GM10248 (cell line): ENCODE measurements at regions not wholly inside any gene's neighbourhood (a gene's known extent, or its start where the extent isn't known, plus 50 kb on each side); places are given as distances from the start of the nearest gene placed in this dataset.

Source experiments
- CTCF ChIA-PET: fragments of 300-600 bp; sonication (Branson Sonifier 250); formaldehyde crosslinking; extraction: SDS; loops from one replicate; lab custom pipeline; 2021; ENCODE audit warnings: antibody characterized with exemption; lab: Yijun Ruan, JAX
- POLR2A ChIA-PET: fragments of 350-650 bp; sonication (Branson Sonifier 250); formaldehyde crosslinking; extraction: SDS; loops from one replicate; lab custom pipeline; 2020; ENCODE audit warnings: antibody characterized with exemption; lab: Yijun Ruan, JAX
- DNase-seq: peaks from one replicate; pipeline ENCODE4 v3.0.0; 2012; ENCODE audit errors: extremely low spot score
- TF ChIP-seq, protein P1 (sequence below): IDR thresholded peaks from 2 replicates; pipeline ENCODE4 v1.5.1; 2012; ENCODE audit warnings: mild to moderate bottlenecking, low read depth; ENCODE audit errors: extremely low read depth, missing control alignments, control extremely low read depth

- ChIA-PET CTCF (no interaction called here), POLR2A (no interaction called here)
- TF ChIP-seq, protein P1, sequence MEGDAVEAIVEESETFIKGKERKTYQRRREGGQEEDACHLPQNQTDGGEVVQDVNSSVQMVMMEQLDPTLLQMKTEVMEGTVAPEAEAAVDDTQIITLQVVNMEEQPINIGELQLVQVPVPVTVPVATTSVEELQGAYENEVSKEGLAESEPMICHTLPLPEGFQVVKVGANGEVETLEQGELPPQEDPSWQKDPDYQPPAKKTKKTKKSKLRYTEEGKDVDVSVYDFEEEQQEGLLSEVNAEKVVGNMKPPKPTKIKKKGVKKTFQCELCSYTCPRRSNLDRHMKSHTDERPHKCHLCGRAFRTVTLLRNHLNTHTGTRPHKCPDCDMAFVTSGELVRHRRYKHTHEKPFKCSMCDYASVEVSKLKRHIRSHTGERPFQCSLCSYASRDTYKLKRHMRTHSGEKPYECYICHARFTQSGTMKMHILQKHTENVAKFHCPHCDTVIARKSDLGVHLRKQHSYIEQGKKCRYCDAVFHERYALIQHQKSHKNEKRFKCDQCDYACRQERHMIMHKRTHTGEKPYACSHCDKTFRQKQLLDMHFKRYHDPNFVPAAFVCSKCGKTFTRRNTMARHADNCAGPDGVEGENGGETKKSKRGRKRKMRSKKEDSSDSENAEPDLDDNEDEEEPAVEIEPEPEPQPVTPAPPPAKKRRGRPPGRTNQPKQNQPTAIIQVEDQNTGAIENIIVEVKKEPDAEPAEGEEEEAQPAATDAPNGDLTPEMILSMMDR: no peak
- no peak for DNase-seq
Measured at GRCh38 chr14:48665077-48665784, 920.9 kb downstream of the RPS29 start.

- TF ChIP-seq, protein P1: no peak
Measured at GRCh38 chr14:48643241-48643640, 942.9 kb downstream of the RPS29 start.

DNA sequence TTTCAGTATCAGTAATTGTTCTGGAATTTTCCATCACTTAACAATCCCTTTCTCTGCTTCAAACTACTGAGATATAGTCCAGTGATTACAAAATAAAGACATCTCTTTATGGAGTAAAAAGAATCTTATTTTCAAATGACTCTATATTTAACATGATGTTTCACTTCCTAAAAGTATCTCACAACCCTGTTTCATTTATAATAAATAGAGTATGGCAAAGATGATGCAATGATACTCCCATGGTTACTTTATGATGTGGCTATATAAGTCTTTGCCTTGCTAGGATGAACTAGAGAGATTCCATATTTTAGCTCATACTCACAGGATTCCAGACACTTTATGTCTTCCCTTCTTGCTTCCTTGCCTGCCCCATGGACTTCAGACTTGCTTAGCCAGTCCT, 953.5 kb upstream of the MDGA2 start:
- no peak for DNase-seq
- ChIA-PET CTCF (interaction anchor here (1.0 to 1.4 kb wide), 3 partner anchors 10 to 16 kb away, joined by 3 to 4 read pairs (median 3); no protein-coding TSS in a partner anchor), POLR2A (no interaction called here)
- TF ChIP-seq, protein P1: no peak

More at GRCh38 chr14:48643241-48643640, 942.9 kb downstream of the RPS29 start:
- no peak for DNase-seq
- ChIA-PET POLR2A (no interaction called here), CTCF (interaction anchor here (1.0 to 1.1 kb wide), 2 partner anchors 11 to 14 kb away, joined by 3 to 5 read pairs; no protein-coding TSS in a partner anchor)

DNA sequence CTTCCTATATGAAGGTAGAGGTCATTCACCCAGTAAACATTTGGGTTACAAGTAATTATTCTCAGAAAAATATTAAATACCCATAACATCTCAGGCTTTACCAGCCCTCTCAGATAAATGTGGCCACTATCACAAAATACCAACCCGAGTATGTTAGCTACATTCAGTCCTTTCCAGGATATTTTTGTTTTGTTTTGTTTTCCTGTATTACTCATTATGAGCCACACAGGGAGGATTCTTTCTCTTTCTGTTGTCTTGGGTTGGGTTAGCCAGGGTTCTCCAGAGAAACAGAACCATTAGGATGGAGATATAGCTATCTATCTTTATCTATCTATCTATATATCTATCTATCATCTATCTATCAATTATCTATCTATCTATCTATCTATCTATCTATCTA, 947.6 kb upstream of the MDGA2 start:
- ChIA-PET CTCF (interaction anchor here (1.7 kb wide), 1 partner anchor 13 kb away, joined by 4 read pairs; no protein-coding TSS in a partner anchor), POLR2A (no interaction called here)
- TF ChIP-seq, protein P1: no peak
- DNase-seq: no peak

DNA sequence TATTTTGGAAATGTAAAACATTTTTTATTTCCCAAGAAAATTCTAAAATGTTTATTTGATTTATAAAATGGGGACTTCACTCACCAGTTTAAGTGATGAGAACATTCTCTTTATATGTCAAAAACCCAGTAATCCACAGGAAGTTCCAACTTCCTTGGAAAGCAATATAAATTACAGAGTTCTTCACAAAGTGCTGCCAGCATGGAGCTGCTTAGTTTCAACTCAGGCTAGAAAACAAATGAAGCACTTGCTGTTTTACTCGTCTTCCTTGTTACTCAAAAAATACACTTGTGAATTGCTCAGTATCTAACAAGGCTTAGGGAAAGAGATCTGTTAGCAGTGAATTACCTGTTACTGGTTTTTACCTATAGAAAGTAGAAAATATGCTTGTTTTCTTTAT, 942.7 kb upstream of the MDGA2 start:
- no peak for DNase-seq
- POLR2A ChIA-PET: no interaction called here
- TF ChIP-seq, protein P1: no peak
- CTCF ChIA-PET: no interaction called here

- TF ChIP-seq, protein P1: no peak
- CTCF ChIA-PET: no interaction called here
- POLR2A ChIA-PET: no interaction called here
- DNase-seq: no peak
Measured at GRCh38 chr14:48616931-48617330, 941.5 kb upstream of the MDGA2 start.
